MV-4-11 (cell line): ENCODE measurements at regions not wholly inside any gene's neighbourhood (a gene's known extent, or its start where the extent isn't known, plus 50 kb on each side); places are given as distances from the start of the nearest gene placed in this dataset.

Source experiments
- DNase-seq: peaks from one replicate; lab custom pipeline; 2025; lab: John Stamatoyannopoulos, UW

DNA sequence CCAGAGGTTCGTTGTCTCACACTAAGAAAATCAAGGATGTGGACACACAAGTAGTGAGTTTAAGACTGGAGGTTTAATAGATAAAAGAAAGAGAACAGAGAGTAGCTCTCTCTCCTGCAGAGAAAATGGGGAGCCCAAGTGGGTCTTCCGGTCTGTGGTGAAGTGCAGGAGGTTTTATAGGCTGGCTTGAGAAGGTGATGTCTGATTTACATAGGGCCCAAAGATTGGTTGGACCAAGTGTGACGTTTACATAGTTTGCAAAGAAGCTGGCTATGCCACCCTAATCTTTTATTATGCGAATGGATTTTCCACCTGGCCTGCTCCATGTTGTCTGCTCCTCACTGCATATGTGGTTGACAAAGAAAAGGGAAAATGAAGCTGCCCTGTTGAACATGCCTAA, 430.4 kb upstream of the TRIB2 start:
- no peak for DNase-seq

DNA sequence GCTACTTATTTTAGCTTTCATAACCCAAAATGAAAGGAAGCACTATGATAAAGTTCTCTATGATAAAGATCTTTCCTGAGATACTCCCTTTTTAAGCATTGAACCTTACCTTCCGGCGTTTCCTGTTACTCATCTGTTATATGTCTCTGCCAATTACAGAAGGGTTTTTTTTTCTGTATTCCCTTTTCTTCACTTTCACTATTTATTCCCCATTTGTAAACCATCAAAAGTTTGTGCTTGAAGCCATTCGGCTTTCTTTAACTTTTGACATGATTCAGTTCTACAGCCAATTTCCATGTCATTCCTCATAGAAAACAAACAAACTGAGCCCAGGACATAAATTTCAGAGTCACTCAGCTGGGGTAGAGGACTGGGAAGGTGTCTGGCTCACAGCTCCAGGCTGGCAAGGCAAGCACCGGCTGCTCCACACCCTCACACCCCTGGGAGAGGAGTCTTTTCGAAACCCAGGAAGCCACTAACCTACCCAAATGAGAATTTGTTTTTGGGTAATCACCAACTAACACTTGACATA, 429.4 kb upstream of the TRIB2 start:
- DNase-seq = no peak

DNA sequence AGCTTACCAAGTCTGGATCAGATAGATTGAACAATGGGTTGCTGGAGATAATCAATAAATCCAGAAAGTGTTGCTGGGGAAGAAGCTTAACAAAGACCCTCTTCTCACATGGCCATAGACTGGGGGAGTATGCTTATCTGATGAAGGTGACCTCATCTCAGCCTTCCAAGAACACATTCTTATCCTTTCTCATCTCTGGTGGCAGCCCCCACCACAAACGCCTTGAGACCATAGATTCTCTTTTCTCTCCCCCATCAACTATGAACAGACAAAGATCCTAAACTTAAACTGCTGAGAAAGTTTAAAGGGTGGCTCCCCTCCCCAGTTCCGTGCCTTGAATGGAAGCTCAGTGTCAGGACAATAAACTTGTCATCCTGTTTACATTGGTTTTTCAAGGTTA, 428.7 kb upstream of the TRIB2 start:
- DNase-seq = no peak

GRCh38 chr2:12289120-12289802, 427.5 kb upstream of the TRIB2 start:
- DNase-seq = no peak

DNA sequence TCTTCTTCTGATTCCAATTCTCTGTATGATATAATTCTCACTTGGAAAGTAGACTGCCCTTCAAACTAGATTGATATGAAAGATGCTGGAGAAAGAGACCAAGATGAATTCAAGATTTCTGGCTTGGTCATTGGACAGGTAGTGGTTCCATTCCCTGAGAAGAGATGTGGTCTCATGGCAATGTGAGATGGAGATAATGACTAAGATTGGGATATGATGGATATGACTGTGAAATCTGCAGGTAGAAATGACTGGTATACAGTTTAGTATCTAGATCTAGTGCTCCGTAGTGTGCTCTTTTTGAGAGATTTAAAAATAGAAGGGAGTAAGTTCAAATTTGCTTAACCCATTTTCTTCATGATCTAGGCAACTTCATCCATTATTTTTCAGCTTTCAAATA, 425.4 kb upstream of the TRIB2 start:
- no peak for DNase-seq

- peak; percentile 69 for DNase-seq
Measured at GRCh38 chr2:12293874-12294273, 422.9 kb upstream of the TRIB2 start.

- DNase-seq = no peak
Measured at GRCh38 chr2:12295856-12296519, 420.7 kb upstream of the TRIB2 start.

DNA sequence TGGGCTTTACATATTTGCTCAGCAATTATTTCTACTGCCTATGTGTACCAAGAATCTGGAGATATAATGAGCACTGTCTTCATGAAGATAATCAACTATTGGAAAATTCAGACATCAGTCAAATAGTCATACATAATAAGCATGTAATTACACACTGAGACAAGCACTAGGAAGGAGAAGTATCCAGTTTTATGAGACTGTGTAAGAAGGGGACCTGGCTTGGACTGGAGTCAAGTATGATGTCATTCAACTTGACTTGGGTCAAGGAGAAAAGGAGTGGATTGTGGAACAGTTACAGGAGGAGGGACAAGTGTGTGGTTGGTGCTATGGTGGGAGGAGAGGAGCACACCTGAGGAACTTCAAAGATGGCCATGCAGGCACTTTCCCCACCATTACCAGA, 419.8 kb upstream of the TRIB2 start:
- no peak for DNase-seq

GRCh38 chr2:12298352-12298751, 418.4 kb upstream of the TRIB2 start:
- no peak for DNase-seq

DNA sequence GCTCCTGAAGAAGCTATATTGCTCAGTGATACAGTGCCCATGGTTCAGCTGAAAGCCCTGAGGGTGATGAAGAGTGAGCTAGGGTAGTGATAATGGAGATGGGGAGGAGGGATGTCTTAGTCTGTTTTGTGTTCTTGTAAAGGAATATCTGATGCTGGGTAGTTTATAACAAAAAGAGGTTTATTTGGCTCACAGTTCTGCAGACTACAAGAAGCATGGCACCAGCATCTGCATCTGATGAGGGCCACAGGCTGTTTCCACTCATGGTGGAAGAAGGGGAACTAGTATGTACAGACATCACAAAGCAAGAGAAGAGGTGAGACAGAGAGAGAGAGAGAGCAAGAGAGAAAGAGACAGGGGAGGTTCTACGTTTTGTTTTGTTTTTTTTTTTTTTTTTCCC, 417.3 kb upstream of the TRIB2 start:
- DNase-seq = no peak

DNA sequence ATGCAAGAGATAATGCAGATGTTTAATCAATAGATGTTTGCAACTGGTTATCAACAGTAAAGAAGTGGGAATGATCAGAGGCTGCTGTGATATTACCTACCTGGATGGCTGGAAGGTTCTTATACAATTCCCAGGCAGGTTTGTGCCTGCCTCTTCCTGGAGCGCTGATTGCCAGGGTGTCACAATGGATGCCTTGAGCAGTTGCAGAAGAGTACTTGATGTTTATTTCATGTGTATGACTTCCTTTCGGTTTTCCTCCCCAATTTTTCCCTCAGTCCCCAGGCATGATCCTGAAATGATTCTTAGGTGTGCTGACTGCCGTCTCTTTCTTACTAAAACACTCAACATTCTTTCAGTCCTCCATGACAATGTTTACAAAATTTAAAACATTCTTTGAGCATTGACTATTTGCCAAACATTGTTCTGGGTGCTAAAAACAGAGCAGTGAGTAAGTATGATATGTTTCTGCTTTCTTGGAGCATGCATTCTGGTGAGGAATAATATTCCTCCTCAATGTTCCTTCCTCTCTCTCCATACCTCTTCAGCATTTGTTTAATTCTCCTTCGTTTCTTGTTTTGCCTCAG, 416.6 kb upstream of the TRIB2 start:
- DNase-seq = no peak

DNA sequence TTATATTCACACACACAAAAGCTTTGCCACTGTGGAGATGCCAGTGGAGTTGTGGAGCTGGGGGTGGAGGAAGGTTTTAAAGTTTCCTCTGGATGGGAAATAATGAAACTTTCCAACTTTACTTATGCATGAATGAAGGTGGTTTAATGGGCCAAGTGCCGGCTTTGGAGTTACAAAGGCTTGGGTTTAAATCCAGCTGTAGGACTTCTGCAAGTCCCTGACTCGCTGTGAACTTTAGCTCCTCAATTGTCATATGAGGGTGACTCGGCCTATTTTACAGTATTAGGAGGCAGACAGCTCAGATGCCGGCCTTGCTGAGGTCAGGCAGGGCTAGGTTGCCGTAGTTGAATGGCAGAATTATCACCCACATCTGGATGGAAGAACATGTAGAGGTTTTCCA, 415.8 kb upstream of the TRIB2 start:
- DNase-seq = no peak

- no peak for DNase-seq
Measured at GRCh38 chr2:12302140-12302539, 414.6 kb upstream of the TRIB2 start.

- DNase-seq = no peak
Measured at GRCh38 chr2:12302691-12303090, 414.0 kb upstream of the TRIB2 start.

- DNase-seq = peak; percentile 55
Measured at GRCh38 chr2:12303181-12304030, 413.3 kb upstream of the TRIB2 start.

DNA sequence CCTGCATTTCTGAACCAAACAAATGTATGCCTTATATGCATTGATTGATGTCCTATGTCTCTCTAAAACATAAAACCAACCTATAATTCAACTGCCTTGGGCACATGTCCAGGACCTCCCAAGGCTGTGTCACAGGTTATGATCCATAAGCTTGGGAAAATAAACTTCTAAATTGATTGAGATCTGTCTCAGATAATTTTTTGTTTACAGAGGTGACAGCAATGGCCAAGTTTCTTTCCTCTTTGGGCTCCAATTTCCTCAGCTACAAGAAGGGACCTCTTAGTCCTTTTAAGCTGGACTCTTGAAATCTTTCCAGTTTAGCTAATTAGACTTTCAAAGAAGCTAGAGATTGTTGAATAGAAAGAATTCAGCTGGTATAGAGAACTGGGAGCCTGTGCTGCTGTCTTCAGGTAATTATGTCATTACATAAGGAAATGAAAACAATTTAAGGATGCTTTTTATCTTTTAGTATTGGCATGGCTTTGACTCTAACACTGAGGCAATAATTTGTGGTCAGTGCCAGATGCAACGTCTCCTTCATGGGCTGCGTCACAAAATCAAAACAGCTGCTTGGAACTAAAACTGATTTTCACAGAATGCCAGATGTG, 412.1 kb upstream of the TRIB2 start:
- peak; percentile 26 for DNase-seq

- no peak for DNase-seq
Measured at GRCh38 chr2:12305931-12306330, 410.8 kb upstream of the TRIB2 start.

DNA sequence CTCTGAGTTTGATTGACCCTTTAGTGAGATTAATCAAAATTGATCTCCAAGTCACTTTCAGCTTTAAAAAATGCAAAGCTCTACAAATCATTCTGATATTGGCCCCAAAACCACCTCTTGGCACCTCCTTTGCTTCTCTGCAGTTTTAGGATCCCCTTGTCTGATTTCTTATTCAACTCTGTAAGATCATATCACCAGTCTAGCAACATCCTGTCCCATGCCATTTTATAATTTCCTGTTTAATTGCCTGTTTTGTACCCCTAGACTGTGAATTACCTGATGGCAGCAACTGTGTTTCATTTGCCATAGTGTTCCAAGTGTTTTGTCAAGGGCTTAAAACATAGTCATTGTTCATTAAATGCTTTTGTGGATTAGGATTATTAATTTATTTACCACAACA, 406.3 kb upstream of the TRIB2 start:
- DNase-seq = no peak

- DNase-seq = no peak
Measured at GRCh38 chr2:12313445-12314126, 403.1 kb upstream of the TRIB2 start.

GRCh38 chr2:12314127-12314760, 402.5 kb upstream of the TRIB2 start:
- DNase-seq = no peak

GRCh38 chr2:12315224-12315623, 401.5 kb upstream of the TRIB2 start:
- DNase-seq = peak; percentile 17
